ENCODE measurements at regions not wholly inside any gene's neighbourhood (a gene's known extent, or its start where the extent isn't known, plus 50 kb on each side); places are given as distances from the start of the nearest gene placed in this dataset.

DNA sequence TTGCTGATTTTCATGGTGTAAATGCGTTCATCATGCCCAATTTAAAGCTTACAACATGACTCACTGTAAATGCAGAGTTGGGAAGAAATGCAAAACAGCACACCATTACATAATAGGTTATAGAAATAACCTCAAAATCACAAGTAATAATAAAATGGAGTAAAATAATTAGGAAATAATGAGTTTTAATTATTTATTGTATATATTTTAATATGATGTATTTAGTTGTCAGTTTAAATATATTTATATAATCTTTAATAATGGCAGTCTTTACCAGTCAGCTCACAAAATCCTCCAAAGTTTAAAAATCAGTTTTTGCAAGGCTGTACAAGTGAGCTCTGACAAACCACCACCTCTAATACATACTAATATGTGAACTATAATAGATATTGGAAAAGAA is 180.2 kb downstream of the RND3 start:
- DNase-seq, result no peak

- no peak for DNase-seq
These were observed 184.2 kb downstream of the RND3 start for GRCh38 chr2:150303281-150303680.

DNA sequence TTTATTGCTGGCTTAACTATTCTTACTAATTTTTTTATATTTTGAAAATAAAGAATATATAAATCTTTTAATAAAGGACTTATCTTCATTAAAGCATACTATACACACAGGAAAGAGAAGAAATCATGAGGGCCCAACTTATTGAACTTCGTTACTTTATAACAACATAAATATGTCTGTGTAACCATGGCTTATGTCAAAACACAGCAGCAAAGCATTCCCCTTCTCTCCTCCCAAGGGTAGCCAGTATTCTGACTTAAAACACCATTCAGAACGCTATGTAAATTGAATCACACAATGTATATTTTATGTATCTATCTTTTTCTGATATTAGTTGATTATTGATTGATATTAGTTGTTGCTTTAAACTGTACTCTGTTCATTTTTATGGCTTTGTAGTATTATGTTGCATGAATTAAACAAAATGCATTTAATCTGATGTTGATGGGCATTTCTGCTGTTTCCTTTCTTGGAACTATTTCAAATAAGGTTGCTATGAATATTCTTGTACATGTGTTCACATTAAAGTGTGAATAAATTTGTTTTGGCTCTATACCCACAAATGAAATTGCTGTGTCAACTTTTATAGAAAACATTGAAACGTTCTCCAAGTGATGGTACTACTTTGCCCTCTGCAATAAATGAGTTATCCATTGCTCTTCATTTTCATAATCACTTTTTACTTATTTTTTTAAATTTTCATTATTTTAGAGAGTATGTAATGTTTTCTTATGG is 188.7 kb downstream of the RND3 start:
- DNase-seq, result no peak

GRCh38 chr2:150296770-150297546 is 190.5 kb downstream of the RND3 start:
- no peak for DNase-seq

- DNase-seq, result no peak
These were observed 191.9 kb downstream of the RND3 start for GRCh38 chr2:150295544-150295943.

DNA sequence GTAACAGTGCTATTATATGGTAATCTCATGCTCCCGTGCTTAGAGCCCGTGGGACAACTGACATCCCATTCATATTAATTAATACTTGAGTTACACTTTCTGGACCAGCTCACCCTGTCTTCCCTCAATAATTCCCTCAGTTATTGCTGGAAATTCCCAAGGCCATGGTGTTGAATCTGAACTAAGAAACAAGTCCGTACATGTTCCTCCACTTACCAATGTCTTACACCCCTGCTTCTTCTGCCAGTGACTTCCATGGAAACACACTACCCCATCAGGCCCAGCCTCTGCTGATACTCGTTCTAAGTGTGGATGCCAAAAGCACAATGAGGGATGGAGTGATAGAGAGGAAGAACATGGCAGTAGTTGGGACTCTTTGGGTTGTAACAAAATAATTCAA is 193.7 kb downstream of the RND3 start:
- no peak for DNase-seq

DNA sequence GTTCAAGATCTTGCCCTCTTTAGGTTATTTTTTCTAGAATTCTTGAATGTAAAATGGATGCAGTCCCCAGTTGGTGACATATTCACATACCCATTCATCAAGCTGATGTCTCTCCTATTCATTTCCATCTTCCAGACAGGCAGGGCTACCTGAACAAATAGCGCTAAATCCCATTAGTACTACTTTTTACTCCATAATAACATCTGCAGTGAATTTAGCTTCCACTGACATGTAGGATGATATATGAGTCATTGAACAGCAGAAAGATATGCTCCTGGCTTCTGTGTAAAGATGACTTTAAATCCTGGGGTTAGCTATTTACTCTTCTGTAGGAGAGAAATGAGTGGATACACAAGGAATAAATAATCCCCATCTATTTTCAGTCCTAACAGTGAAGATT is 194.7 kb downstream of the RND3 start:
- DNase-seq, result no peak

DNA sequence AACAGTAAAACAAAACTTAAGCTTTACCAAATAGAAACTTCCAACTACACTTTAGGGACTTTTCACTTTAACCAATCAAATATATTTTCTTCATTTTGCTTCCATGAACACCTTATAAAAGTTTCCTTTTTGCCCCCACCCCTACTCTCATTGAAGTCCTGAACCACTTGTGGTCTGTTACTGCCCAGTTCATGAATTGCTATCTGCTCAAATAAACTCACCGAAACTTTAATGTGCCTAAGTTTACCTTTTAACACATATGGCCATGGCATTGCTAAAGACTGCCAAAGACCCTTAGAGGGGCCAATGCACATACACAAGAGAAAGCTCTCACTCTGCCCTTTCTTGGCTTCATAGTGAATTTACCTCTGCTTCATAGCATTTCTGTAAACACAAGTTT is 195.3 kb downstream of the RND3 start:
- DNase-seq, result no peak

- DNase-seq, result no peak
These were observed 200.6 kb downstream of the RND3 start for GRCh38 chr2:150286730-150287362.

DNA sequence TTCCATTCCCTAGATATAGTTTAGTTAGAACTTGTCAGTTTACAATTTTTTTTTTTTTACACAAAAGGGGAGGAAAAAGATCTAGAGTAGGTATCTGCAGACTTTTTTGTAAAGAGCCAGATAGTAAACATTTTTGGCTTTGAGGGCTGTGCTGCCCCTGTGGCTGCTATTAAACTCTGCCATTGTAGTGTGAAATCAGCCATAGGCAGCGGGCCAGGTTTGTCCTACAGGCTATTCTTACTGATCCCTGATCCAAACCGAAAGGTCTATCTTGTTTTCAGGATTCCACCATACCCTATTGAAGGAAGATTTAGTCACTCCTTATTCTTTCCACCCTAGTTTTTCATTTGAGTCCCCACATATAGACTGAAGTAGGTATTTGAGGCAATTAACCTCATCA is 203.4 kb downstream of the RND3 start:
- no peak for DNase-seq

DNA sequence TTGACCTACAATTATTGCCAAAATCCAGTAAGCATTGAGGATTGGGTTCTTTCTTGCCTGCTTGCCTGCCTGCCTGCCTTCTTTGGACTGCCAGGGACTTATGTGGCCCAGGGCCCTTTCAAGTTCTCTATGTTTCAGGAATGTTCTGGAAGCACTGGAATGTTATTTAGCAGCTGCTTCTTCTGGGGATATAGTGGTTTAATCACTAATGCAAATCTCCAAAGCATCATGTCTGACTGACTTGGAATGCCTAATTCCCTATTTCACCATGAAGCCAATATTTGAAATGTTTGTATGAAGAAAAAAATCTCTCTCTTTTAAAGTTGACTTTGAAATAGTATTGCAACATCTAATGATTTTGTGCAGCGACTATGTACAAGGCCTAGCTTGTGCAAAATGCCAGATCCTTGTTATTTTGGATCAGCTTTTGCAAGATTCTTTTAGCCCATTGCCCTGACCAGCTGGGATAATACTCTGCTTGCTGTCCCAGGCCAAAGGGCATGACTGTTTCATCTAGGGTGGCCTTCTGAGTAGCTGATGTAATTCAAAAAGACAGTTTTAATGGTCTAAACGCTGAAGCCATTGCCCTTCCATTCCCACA is 204.6 kb downstream of the RND3 start:
- no peak for DNase-seq

GRCh38 chr2:150282357-150282756 is 205.1 kb downstream of the RND3 start:
- no peak for DNase-seq

- DNase-seq, result no peak
These were observed 207.2 kb downstream of the RND3 start for GRCh38 chr2:150280231-150280630.

- no peak for DNase-seq
These were observed 207.8 kb downstream of the RND3 start for GRCh38 chr2:150279686-150280085.

DNA sequence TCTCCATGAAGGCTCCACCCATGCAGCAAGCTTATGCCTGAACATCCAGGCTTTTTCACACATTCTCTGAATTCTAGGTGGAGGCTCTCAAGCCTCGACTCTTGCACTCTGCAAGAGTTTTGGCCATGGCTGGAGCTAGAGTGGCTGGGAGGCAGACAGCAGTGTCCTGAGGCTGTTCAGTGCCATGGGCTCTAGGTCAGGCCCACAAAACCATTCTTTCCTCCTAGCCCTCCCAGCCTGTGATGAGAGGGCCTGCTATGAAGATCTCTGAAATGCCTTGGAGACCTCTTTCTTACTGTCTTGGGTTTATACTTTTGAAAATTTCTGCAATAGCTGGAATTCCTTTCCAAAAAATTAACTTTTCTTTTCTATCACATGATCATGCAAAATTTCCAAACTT is 210.7 kb downstream of the RND3 start:
- no peak for DNase-seq

DNA sequence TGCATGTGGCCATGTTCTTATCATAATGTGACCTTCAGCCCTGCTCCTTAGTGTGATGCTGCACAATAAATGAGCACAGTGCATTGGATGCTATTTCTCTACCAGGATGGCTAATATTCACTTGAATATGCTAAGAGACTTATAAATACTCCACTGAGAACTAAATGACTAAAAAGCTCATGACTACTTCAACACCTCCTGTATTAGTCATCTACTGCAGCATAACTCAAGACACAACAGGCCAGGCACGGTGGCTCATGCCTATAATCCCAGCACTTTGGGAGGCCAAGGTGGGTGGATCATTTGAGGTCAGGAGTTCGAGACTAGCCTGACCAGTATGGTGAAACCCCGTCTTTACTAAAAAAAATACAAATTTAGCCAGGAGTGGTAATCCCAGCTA is 213.4 kb downstream of the RND3 start:
- DNase-seq, result no peak

DNA sequence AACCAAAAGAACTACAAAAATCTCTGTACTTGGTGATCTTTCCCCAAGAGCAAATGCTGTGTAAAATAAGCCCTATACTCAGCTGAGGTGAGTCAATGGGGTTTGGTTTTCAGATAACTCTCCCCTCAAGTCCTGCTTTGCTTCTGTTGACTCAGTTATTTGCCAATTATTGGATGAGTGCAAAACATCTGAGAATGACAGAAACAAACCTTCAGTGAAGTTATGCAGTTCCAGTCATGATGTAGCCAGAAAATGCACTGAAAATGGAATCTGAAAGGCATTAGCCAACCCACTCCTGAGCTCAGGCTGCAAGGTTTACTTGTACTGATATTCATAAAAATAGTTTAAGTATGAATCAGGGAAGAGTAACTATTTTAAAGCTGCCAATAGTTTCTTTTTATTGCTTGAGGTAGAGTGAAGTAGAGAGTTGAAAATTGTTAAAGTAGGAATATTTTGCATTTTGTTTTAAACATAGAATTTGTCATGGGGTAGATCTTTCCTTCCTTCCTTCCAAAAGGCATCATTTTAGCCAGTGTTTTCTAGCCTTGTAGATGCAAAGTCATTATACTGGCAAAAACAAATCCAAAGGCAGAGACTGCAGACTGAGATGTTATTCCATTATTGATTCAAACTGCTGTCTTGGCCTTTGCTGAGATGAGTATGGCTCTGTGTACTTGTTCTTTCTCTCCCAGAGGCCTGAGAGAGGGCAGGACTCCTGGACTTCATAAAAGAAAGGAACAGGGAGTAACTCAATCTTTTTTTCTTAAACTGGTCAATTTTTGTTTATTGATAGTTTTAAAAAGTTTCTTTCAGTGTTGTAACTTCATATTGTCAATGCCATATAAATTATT is 215.3 kb downstream of the RND3 start:
- no peak for DNase-seq

DNA sequence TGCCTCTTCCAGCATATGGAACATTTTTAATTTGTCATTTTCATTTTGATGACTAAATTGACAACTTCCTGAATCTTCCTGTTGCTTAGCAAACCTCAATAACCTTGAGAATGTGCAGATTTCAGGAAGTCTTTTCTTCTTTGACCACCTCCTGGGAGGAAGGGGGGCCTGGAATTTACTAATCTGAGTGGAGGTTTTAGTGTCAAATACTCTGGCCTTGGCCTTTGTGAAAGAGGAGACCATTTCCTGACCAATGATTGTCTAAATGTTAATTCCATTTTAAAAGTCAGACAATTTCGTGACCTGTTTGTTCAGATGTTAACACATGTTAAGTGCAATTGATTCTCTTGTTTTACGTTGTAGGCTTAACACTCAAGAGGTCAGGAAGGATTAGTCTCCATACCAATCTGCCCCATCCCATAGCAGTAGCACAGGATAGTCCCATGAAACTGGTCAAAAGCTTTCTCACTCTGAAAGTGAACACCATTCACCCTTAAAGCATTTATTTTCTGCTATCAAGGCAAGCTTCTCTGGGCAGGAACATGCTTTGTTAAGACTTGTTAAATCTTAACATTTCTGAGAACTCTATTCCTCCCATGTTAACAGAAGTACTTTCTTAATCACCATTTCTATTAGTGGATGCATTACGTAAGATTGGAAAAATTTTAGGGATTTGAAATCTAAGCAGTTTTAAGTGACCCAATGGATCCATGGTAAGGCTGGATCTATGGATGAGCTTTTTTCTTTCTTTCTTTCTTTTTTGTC is 219.6 kb downstream of the RND3 start:
- DNase-seq, result no peak

DNA sequence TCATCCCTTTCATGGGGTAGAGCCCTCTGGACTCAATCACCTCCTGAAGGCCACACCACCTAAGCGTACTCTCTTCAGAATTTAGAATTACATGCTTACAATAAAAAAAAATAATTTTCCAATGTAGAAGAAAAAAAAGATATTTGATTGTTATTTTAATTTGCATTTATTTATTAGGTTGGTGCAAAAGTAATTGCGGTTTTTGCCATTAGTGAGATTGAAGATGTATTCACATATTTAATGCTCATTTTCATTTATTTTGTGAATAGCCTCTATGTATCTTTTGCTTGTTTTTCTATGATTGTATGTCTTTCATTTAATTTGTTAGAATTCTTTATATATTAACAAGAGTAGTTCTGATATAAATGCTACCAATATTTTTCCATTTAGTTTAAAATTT is 220.5 kb downstream of the RND3 start:
- DNase-seq, result no peak

DNA sequence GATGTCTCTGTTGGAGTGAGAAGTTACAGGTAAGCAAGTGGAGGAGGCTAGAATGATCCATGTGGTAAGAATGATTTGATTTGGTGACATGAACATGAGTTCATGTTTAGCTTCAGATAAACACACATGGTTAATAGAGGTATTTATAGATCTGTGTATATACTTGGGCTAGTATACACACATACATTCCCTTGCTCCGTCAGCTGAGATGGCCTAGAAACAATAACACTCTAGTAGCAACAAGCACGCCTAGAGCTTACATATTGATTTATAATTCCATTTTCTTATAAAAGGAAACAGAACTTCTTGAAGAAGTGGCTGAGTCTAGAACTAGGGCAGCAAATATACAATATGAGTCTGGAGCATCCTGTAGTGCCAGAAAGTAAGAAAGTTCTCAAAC is 223.0 kb downstream of the RND3 start:
- DNase-seq, result no peak

DNA sequence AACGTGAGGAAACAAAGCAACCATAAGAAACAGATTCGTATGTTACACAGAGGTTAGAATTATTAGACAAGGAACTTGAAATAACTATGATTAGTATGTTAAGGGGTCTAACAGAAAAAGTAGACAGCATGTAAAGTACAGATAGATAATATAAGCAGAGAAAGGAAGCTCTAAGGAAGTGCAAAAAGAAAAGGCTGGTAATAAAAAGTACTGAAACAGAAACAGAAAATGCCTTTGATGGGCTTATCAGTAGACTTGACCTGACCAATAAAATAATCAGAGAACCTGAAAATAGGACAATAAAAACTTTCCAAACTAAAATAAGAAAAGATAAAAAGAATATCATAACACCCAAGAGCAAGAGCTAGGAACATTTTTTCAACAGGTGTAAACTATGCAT is 225.8 kb downstream of the RND3 start:
- DNase-seq, result no peak

GRCh38 chr2:150260636-150261035 is 226.8 kb downstream of the RND3 start:
- no peak for DNase-seq
